Thymus (tissue), 11 donors: ENCODE measurements at regions not wholly inside any gene's neighbourhood (a gene's known extent, or its start where the extent isn't known, plus 50 kb on each side); places are given as distances from the start of the nearest gene placed in this dataset.

ENCODE experiments used
- DNase-seq, 9 donors: peaks; one replicate each; pipeline ENCODE4 v3.0.0-alpha.2; 2013; ENCODE audit warnings: low spot score in 9 of 9, low read depth in 6 of 9, missing footprints in 1 of 9
- H3K27ac ChIP-seq, 2 donors: one replicate each; pipeline ENCODE4 v1.5.1; 2013; ENCODE audit warnings: control low read depth in 1 of 2, low read depth in 1 of 2, low read length in 1 of 2, mild to moderate bottlenecking in 1 of 2, moderate library complexity in 1 of 2
- H3K27me3 ChIP-seq, 2 donors: one replicate each; pipeline ENCODE4 v1.5.1; 2013; ENCODE audit warnings: low read length in 1 of 2; ENCODE audit not compliant: control insufficient read depth in 2 of 2, insufficient read depth in 1 of 2
- H3K36me3 ChIP-seq, 2 donors: one replicate each; pipeline ENCODE4 v1.5.1; 2013; ENCODE audit warnings: low read length in 1 of 2, mild to moderate bottlenecking in 1 of 2, moderate library complexity in 1 of 2; ENCODE audit not compliant: control insufficient read depth in 2 of 2, insufficient read depth in 2 of 2
- H3K4me1 ChIP-seq, 2 donors: one replicate each; pipeline ENCODE4 v1.5.1; 2013; ENCODE audit warnings: low read length in 2 of 2; ENCODE audit not compliant: control insufficient read depth in 2 of 2, insufficient read depth in 2 of 2
- H3K4me3 ChIP-seq, 2 donors: one replicate each; pipeline ENCODE4 v1.5.1; 2013; ENCODE audit warnings: low read length in 2 of 2, control low read depth in 1 of 2, mild to moderate bottlenecking in 1 of 2
- H3K9me3 ChIP-seq, 2 donors: one replicate each; pipeline ENCODE4 v1.5.1; 2013; ENCODE audit warnings: low read length in 1 of 2, mild to moderate bottlenecking in 1 of 2; ENCODE audit not compliant: control insufficient read depth in 2 of 2, insufficient read depth in 1 of 2
- WGBS: extraction: QIAGEN DNeasy Blood & Tissue Kit; methylation state at CpG from one replicate; pipeline ENCODE4 v1.1.7; 2013; 5-methylcytosine and 5-hydroxymethylcytosine counted together
- donor health status: healthy.

GRCh38 chr2:175815537-175815936 lies 186.5 kb downstream of the LNPK start:
- 98% methylated on average over 1 of the region's 1 CpG for WGBS

GRCh38 chr2:175811971-175812370 lies 190.1 kb downstream of the LNPK start:
- no peaks in the 10 kb centered on the region for H3K36me3 ChIP-seq
- H3K4me1 ChIP-seq = no peaks in the 10 kb centered on the region
- DNase-seq = no peak
- no peak overlapping the region for H3K4me3 ChIP-seq
- WGBS = 83% methylated on average over 2 of the region's 2 CpGs
- H3K9me3 ChIP-seq = no peaks in the 10 kb centered on the region
- no peak overlapping the region for H3K27ac ChIP-seq
- no peaks in the 10 kb centered on the region for H3K27me3 ChIP-seq

More at GRCh38 chr2:175815537-175815936, 186.5 kb downstream of the LNPK start:
- Histone ChIP-seq H3K4me3 (no peak overlapping the region), H3K4me1 (no peaks in the 10 kb centered on the region), H3K9me3 (no peaks in the 10 kb centered on the region), H3K36me3 (no peaks in the 10 kb centered on the region), H3K27me3 (no peaks in the 10 kb centered on the region), H3K27ac (no peak overlapping the region)
- DNase-seq = no peak

GRCh38 chr2:175808858-175809257 lies 193.2 kb downstream of the LNPK start:
- WGBS = 100% methylated on average over 1 of the region's 1 CpG
- H3K9me3 ChIP-seq = no peaks in the 10 kb centered on the region

GRCh38 chr2:175808078-175808477 lies 194.0 kb downstream of the LNPK start:
- Histone ChIP-seq H3K4me1 (no peaks in the 10 kb centered on the region), H3K36me3 (no peaks in the 10 kb centered on the region), H3K4me3 (no peak overlapping the region), H3K27me3 (no peaks in the 10 kb centered on the region), H3K9me3 (no peaks in the 10 kb centered on the region), H3K27ac (no peak overlapping the region)
- 83% methylated on average over 1 of the region's 1 CpG for WGBS
- no peak for DNase-seq

More at GRCh38 chr2:175808858-175809257, 193.2 kb downstream of the LNPK start:
- no peak overlapping the region for H3K27ac ChIP-seq
- H3K36me3 ChIP-seq = no peaks in the 10 kb centered on the region
- no peak overlapping the region for H3K4me3 ChIP-seq
- H3K27me3 ChIP-seq = no peaks in the 10 kb centered on the region
- DNase-seq = no peak
- H3K4me1 ChIP-seq = no peaks in the 10 kb centered on the region

GRCh38 chr2:175807031-175807873 lies 194.8 kb downstream of the LNPK start:
- WGBS = 89% methylated on average over 5 of the region's 5 CpGs
- DNase-seq = no peak
- Histone ChIP-seq H3K27ac (no peak overlapping the region), H3K4me1 (no peaks in the 10 kb centered on the region), H3K27me3 (no peaks in the 10 kb centered on the region), H3K36me3 (no peaks in the 10 kb centered on the region), H3K9me3 (no peaks in the 10 kb centered on the region), H3K4me3 (no peak overlapping the region)

- Histone ChIP-seq H3K9me3 (no peaks in the 10 kb centered on the region), H3K27ac (no peak overlapping the region), H3K4me3 (no peak overlapping the region), H3K36me3 (no peaks in the 10 kb centered on the region), H3K27me3 (no peaks in the 10 kb centered on the region), H3K4me1 (no peaks in the 10 kb centered on the region)
- DNase-seq = no peak
- 95% methylated on average over 3 of the region's 3 CpGs for WGBS
Observed at GRCh38 chr2:175806570-175806969, 195.5 kb downstream of the LNPK start.

- 89% methylated on average over 5 of the region's 5 CpGs for WGBS
- no peak for DNase-seq
Observed at GRCh38 chr2:175806125-175806490, 196.0 kb downstream of the LNPK start.

GRCh38 chr2:175805442-175806124 lies 196.5 kb downstream of the LNPK start:
- Histone ChIP-seq H3K9me3 (no peaks in the 10 kb centered on the region), H3K4me3 (no peak overlapping the region), H3K27me3 (no peaks in the 10 kb centered on the region), H3K27ac (no peak overlapping the region), H3K36me3 (no peaks in the 10 kb centered on the region), H3K4me1 (no peaks in the 10 kb centered on the region)
- WGBS = 81% methylated on average over 5 of the region's 5 CpGs
- DNase-seq = no peak

More at GRCh38 chr2:175806125-175806490, 196.0 kb downstream of the LNPK start:
- H3K4me1 ChIP-seq = no peaks in the 10 kb centered on the region
- no peaks in the 10 kb centered on the region for H3K36me3 ChIP-seq
- no peaks in the 10 kb centered on the region for H3K9me3 ChIP-seq
- H3K4me3 ChIP-seq = no peak overlapping the region
- no peaks in the 10 kb centered on the region for H3K27me3 ChIP-seq
- no peak overlapping the region for H3K27ac ChIP-seq

GRCh38 chr2:175804122-175804521 lies 197.9 kb downstream of the LNPK start:
- DNase-seq = peak in 1 of 9 donors; percentile 4
- Histone ChIP-seq H3K27ac (no peak overlapping the region), H3K27me3 (no peaks in the 10 kb centered on the region), H3K9me3 (no peaks in the 10 kb centered on the region), H3K36me3 (no peaks in the 10 kb centered on the region), H3K4me3 (no peak overlapping the region), H3K4me1 (no peaks in the 10 kb centered on the region)
- WGBS = 90% methylated on average over 5 of the region's 5 CpGs
